SH-SY5Y (cell line): ENCODE measurements at regions not wholly inside any gene's neighbourhood (a gene's known extent, or its start where the extent isn't known, plus 50 kb on each side); places are given as distances from the start of the nearest gene placed in this dataset.

ENCODE experiments used
- GATA2 ChIP-seq: IDR thresholded peaks from 2 replicates; pipeline ENCODE4 v1.6.1; 2011; ENCODE audit warnings: mild to moderate bottlenecking, low read depth, low read length
- GATA3 ChIP-seq: IDR thresholded peaks from 2 replicates; pipeline ENCODE4 v1.6.1; 2011; ENCODE audit warnings: low read depth, mild to moderate bottlenecking, low read length, moderate library complexity

DNA sequence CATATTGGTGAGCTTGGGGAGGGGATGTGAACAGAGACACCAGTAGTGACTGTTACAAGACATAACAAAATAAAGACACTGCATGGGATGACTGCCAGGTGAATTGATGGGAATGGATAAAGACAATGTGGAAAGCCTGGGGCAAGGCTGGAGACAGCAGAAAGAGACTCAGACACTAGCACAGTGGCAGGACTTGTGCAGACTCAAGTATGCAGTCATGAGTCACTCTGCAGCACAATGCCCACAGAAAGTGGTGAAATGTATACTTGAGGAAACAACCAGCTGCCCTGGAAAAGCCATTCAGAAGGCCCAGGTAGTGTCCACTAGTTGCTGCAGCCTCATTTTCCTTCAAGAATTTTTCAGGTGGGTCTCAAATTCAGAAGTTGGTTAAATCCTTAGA is 452.3 kb downstream of the MID1IP1 start:
- TF ChIP-seq GATA3: no peak
- no peak for TF ChIP-seq GATA2
